ENCODE measurements at regions not wholly inside any gene's neighbourhood (a gene's known extent, or its start where the extent isn't known, plus 50 kb on each side); places are given as distances from the start of the nearest gene placed in this dataset.
"Not testable (repeated sequence)": the region's sequence is repeated elsewhere in the genome, so short reads cannot be mapped to it uniquely, and the experiment has no call there.

GRCh38 chr9:12272471-12273120 lies 420.6 kb upstream of the TYRP1 start:
- no peak for DNase-seq (ENCODE audit: low read depth)

- DNase-seq (ENCODE audit: low read depth) = no peak
Measured at GRCh38 chr9:12274577-12274976, 418.6 kb upstream of the TYRP1 start.

GRCh38 chr9:12276505-12276904 lies 416.7 kb upstream of the TYRP1 start:
- no peak for DNase-seq (ENCODE audit: low read depth)

GRCh38 chr9:12289711-12290110 lies 403.5 kb upstream of the TYRP1 start:
- no peak for DNase-seq (ENCODE audit: low read depth)

- no peak for DNase-seq (ENCODE audit: low read depth)
Measured at GRCh38 chr9:12290166-12290869, 402.9 kb upstream of the TYRP1 start.

GRCh38 chr9:12305211-12305610 lies 388.0 kb upstream of the TYRP1 start:
- no peak for DNase-seq (ENCODE audit: low read depth)

- no peak for DNase-seq (ENCODE audit: low read depth)
Measured at GRCh38 chr9:12314589-12314988, 378.6 kb upstream of the TYRP1 start.

- no peak for DNase-seq (ENCODE audit: low read depth)
Measured at GRCh38 chr9:12318732-12319685, 374.2 kb upstream of the TYRP1 start.

GRCh38 chr9:12329623-12329985 lies 363.6 kb upstream of the TYRP1 start:
- DNase-seq (ENCODE audit: low read depth) = no peak

- not testable (repeated sequence) for DNase-seq (ENCODE audit: low read depth)
Measured at GRCh38 chr9:12333966-12334365, 359.2 kb upstream of the TYRP1 start.

- DNase-seq (ENCODE audit: low read depth) = no peak
Measured at GRCh38 chr9:12350775-12351174, 342.4 kb upstream of the TYRP1 start.

- no peak for DNase-seq (ENCODE audit: low read depth)
Measured at GRCh38 chr9:12351293-12352044, 341.7 kb upstream of the TYRP1 start.

GRCh38 chr9:12352045-12352315 lies 341.2 kb upstream of the TYRP1 start:
- DNase-seq (ENCODE audit: low read depth) = no peak

GRCh38 chr9:12363439-12363838 lies 329.7 kb upstream of the TYRP1 start:
- no peak for DNase-seq (ENCODE audit: low read depth)

GRCh38 chr9:12368569-12368968 lies 324.6 kb upstream of the TYRP1 start:
- DNase-seq (ENCODE audit: low read depth) = no peak

GRCh38 chr9:12391839-12392509 lies 301.2 kb upstream of the TYRP1 start:
- DNase-seq (ENCODE audit: low read depth) = no peak

GRCh38 chr9:12394105-12394504 lies 299.1 kb upstream of the TYRP1 start:
- no peak for DNase-seq (ENCODE audit: low read depth)

- no peak for DNase-seq (ENCODE audit: low read depth)
Measured at GRCh38 chr9:12403721-12404120, 289.5 kb upstream of the TYRP1 start.

- DNase-seq (ENCODE audit: low read depth) = no peak
Measured at GRCh38 chr9:12413986-12414385, 279.2 kb upstream of the TYRP1 start.

- DNase-seq (ENCODE audit: low read depth) = no peak
Measured at GRCh38 chr9:12414514-12414913, 278.7 kb upstream of the TYRP1 start.

- DNase-seq (ENCODE audit: low read depth) = no peak
Measured at GRCh38 chr9:12415361-12415760, 277.8 kb upstream of the TYRP1 start.

- no peak for DNase-seq (ENCODE audit: low read depth)
Measured at GRCh38 chr9:12416716-12417115, 276.5 kb upstream of the TYRP1 start.
